PC-3 (cell line): ENCODE measurements at regions not wholly inside any gene's neighbourhood (a gene's known extent, or its start where the extent isn't known, plus 50 kb on each side); places are given as distances from the start of the nearest gene placed in this dataset.

Experiments used
- ATAC-seq: fragments of 200-7000 bp; cut with Tn5 transposase; 2 replicates; pipeline ENCODE4 v1.9.1; 2020; ENCODE audit warnings: mild to moderate bottlenecking, moderate library complexity
- BruUV-seq: library from RNA; stranded (reverse); fragments of 400-500 nt; replicated peaks from 2 replicates; lab custom pipeline; 2021; lab: Mats Ljungman, UMichigan
- CTCF ChIA-PET: fragments of 300-600 bp; sonication (Branson Sonifier 250); formaldehyde crosslinking; loops from one replicate; lab custom pipeline; 2022; ENCODE audit warnings: antibody characterized with exemption; lab: Charles Lee
- POLR2A ChIA-PET: fragments of 300-600 bp; sonication (Branson Sonifier 250); formaldehyde crosslinking; loops from one replicate; lab custom pipeline; 2022; ENCODE audit warnings: antibody characterized with exemption; ENCODE audit not compliant: unreplicated experiment; lab: Charles Lee
- DNase-seq: peaks from one replicate; pipeline ENCODE4 v3.0.0-alpha.2; 2015
- H2AFZ ChIP-seq: fragments of 300-600 bp; sonication (generic); 2 replicates; pipeline ENCODE4 v1.6.0; 2016; ENCODE audit warnings: antibody characterized with exemption, low read length
- H3F3A ChIP-seq: fragments of 300-600 bp; sonication (generic); one replicate; pipeline ENCODE4 v1.6.0; 2017; ENCODE audit warnings: antibody characterized with exemption, low read length, control low read depth, mild to moderate bottlenecking; ENCODE audit not compliant: unreplicated experiment
- H3K27ac ChIP-seq: fragments of 300-600 bp; sonication (generic); 2 replicates; pipeline ENCODE4 v1.5.1; 2016; ENCODE audit warnings: mild to moderate bottlenecking, low read length
- H3K27me3 ChIP-seq: fragments of 300-600 bp; sonication (generic); 2 replicates; pipeline ENCODE4 v1.6.1; 2016; ENCODE audit warnings: low read length, mixed read lengths
- H3K36me3 ChIP-seq: fragments of 300-600 bp; sonication (generic); 2 replicates; pipeline ENCODE4 v1.6.1; 2016; ENCODE audit warnings: low read depth, mixed run types, low read length, mixed read lengths
- H3K4me1 ChIP-seq: fragments of 300-600 bp; sonication (generic); 2 replicates; pipeline ENCODE4 v1.5.1; 2016; ENCODE audit warnings: low read length; ENCODE audit not compliant: insufficient read depth
- H3K4me2 ChIP-seq: fragments of 300-600 bp; sonication (generic); 2 replicates; pipeline ENCODE4 v1.6.0; 2016; ENCODE audit warnings: low read length
- H3K4me3 ChIP-seq: fragments of 300-600 bp; sonication (generic); 2 replicates; pipeline ENCODE4 v1.5.1; 2016; ENCODE audit warnings: mild to moderate bottlenecking, low read length, mixed read lengths
- H3K79me2 ChIP-seq: fragments of 300-600 bp; sonication (generic); 2 replicates; pipeline ENCODE4 v1.6.1; 2017; ENCODE audit warnings: low read length, mixed read lengths
- H3K9ac ChIP-seq: fragments of 300-600 bp; sonication (generic); 2 replicates; pipeline ENCODE4 v1.6.0; 2016; ENCODE audit warnings: mild to moderate bottlenecking, low read length
- H3K9me2 ChIP-seq: fragments of 300-600 bp; sonication (generic); replicated peaks from 2 replicates; pipeline ENCODE4 v1.6.1; 2016; ENCODE audit warnings: mixed run types, low read length, mixed read lengths
- H3K9me3 ChIP-seq: fragments of 300-600 bp; sonication (generic); 2 replicates; pipeline ENCODE4 v1.6.1; 2016; ENCODE audit warnings: low read length, mixed read lengths
- H4K20me1 ChIP-seq: fragments of 300-600 bp; sonication (generic); 2 replicates; pipeline ENCODE4 v1.6.1; 2016; ENCODE audit warnings: low read length, mixed read lengths
- CTCF ChIP-seq: fragments of 300-600 bp; sonication (generic); conservative IDR thresholded peaks from 2 replicates; pipeline ENCODE4 v1.5.1; 2017; ENCODE audit warnings: antibody characterized with exemption, low read depth, mild to moderate bottlenecking, low read length
- EZH2 ChIP-seq: fragments of 300-600 bp; sonication (generic); IDR thresholded peaks from one replicate; pipeline ENCODE4 v1.6.1; 2017; ENCODE audit warnings: antibody characterized with exemption, mild to moderate bottlenecking, low read length; ENCODE audit not compliant: unreplicated experiment
- EZH2phosphoT487 ChIP-seq: fragments of 300-600 bp; sonication (generic); IDR thresholded peaks from 2 replicates; pipeline ENCODE4 v1.6.1; 2018; ENCODE audit warnings: mild to moderate bottlenecking, antibody characterized with exemption, low read length, borderline replicate concordance
- intact Hi-C: fragments of 100-400 bp; cut with micrococcal nuclease; formaldehyde crosslinking; loops from 2 replicates; pipeline ENCODE4 v1.9.0; 2023

- ChIA-PET POLR2A (no interaction called here), CTCF (no interaction called here)
- Histone ChIP-seq H3K4me1 (no peaks in the 10 kb centered on the region), H3K9me3 (no peaks in the 10 kb centered on the region), H3K27me3 (peaks cover 7% of the 10 kb centered on the region; the same call in 1 of the 2 replicates), H3F3A (no peaks in the 10 kb centered on the region), H3K27ac (no peak overlapping the region), H3K9ac (no peak overlapping the region), H4K20me1 (no peaks in the 10 kb centered on the region), H3K4me2 (no peak overlapping the region), H2AFZ (no peak overlapping the region), H3K79me2 (no peaks in the 10 kb centered on the region), H3K4me3 (no peak overlapping the region), H3K9me2 (no peaks in the 10 kb centered on the region), H3K36me3 (no peaks in the 10 kb centered on the region)
- TF ChIP-seq CTCF (no peak), EZH2 (no peak), EZH2phosphoT487 (no peak)
- intact Hi-C loops = no loop called here
- ATAC-seq (no peak), DNase-seq (no peak)
- no TSS peak for BruUV-seq
Measured at GRCh38 chr16:63960321-63960720, 1161.5 kb downstream of the CDH11 start.

GRCh38 chr16:63947022-63947421 lies 1174.8 kb downstream of the CDH11 start:
- ATAC-seq = no peak
- intact Hi-C loops = no loop called here

More at GRCh38 chr16:63947022-63947421, 1174.8 kb downstream of the CDH11 start:
- BruUV-seq = no TSS peak
- ChIA-PET CTCF (no interaction called here), POLR2A (no interaction called here)
- Histone ChIP-seq H3F3A (no peaks in the 10 kb centered on the region), H3K79me2 (no peaks in the 10 kb centered on the region), H3K27ac (no peak overlapping the region), H3K9me3 (no peaks in the 10 kb centered on the region), H3K4me3 (no peak overlapping the region), H3K4me2 (no peak overlapping the region), H3K9me2 (no peaks in the 10 kb centered on the region), H2AFZ (no peak overlapping the region), H3K4me1 (no peaks in the 10 kb centered on the region), H3K27me3 (peaks cover 28% of the 10 kb centered on the region), H4K20me1 (no peaks in the 10 kb centered on the region), H3K36me3 (no peaks in the 10 kb centered on the region), H3K9ac (no peak overlapping the region)
- TF ChIP-seq CTCF (no peak), EZH2phosphoT487 (no peak), EZH2 (no peak)
- no peak for DNase-seq
